Keratinocyte (primary cell): ENCODE measurements at regions not wholly inside any gene's neighbourhood (a gene's known extent, or its start where the extent isn't known, plus 50 kb on each side); places are given as distances from the start of the nearest gene placed in this dataset.
"Not testable (repeated sequence)": the region's sequence is repeated elsewhere in the genome, so short reads cannot be mapped to it uniquely, and the experiment has no call there.

ENCODE experiments used
- DNase-seq: peaks from one replicate; pipeline ENCODE4 v3.0.0-alpha.2; 2011; ENCODE audit warnings: low read depth, missing footprints, low spot score
- FAIRE-seq: peaks from 2 replicates; lab custom pipeline; 2011; peaks lifted over from hg19 to GRCh38; lab: Jason Lieb, UNC
- H2AFZ ChIP-seq: 2 replicates; pipeline ENCODE4 v1.6.0; 2012; ENCODE audit warnings: low read length, control low read depth, inconsistent platforms; ENCODE audit not compliant: control insufficient read depth
- H3K27ac ChIP-seq: 2 replicates; pipeline ENCODE4 v1.5.1; 2011; ENCODE audit warnings: low read length; ENCODE audit not compliant: control insufficient read depth, insufficient read depth
- H3K27me3 ChIP-seq: 3 replicates; pipeline ENCODE4 v1.6.0; 2011; ENCODE audit warnings: low read length; ENCODE audit not compliant: control insufficient read depth, insufficient read depth; ENCODE audit errors: extremely low read depth
- H3K36me3 ChIP-seq, 2 experiments: 2 replicates in 1 of 2; 3 replicates in 1 of 2; pipeline ENCODE4 v1.5.1; 2011; ENCODE audit warnings: low read length in 2 of 2, mild to moderate bottlenecking in 1 of 2; ENCODE audit not compliant: control insufficient read depth in 2 of 2, insufficient read depth in 2 of 2; ENCODE audit errors: extremely low read depth in 1 of 2
- H3K4me1 ChIP-seq: 3 replicates; pipeline ENCODE4 v1.5.1; 2011; ENCODE audit warnings: low read length; ENCODE audit not compliant: control insufficient read depth, insufficient read depth; ENCODE audit errors: extremely low read depth
- H3K4me2 ChIP-seq: 3 replicates; pipeline ENCODE4 v1.6.0; 2011; ENCODE audit warnings: low read depth, low read length; ENCODE audit not compliant: control insufficient read depth, insufficient read depth; ENCODE audit errors: extremely low read depth
- H3K4me3 ChIP-seq, 3 experiments: fragments of 200-600 bp in 1 of 3; sonication (generic) in 1 of 3; 2 replicates in 2 of 3; 3 replicates in 1 of 3; pipeline ENCODE4 v1.5.1; 2011 to 2016; ENCODE audit warnings: low read length in 3 of 3, mild to moderate bottlenecking in 3 of 3, control low read depth in 2 of 3, inconsistent platforms in 1 of 3, low read depth in 1 of 3, mixed read lengths in 1 of 3, mixed run types in 1 of 3, moderate library complexity in 1 of 3; ENCODE audit not compliant: control insufficient read depth in 2 of 3, insufficient read depth in 2 of 3; ENCODE audit errors: extremely low read depth in 1 of 3
- H3K79me2 ChIP-seq: 2 replicates; pipeline ENCODE4 v1.6.0; 2012; ENCODE audit warnings: low read length; ENCODE audit not compliant: control insufficient read depth, insufficient read depth
- H3K9ac ChIP-seq: 3 replicates; pipeline ENCODE4 v1.6.0; 2011; ENCODE audit warnings: low read length; ENCODE audit not compliant: control insufficient read depth, insufficient read depth; ENCODE audit errors: extremely low read depth
- H3K9me1 ChIP-seq: 3 replicates; pipeline ENCODE4 v1.6.0; 2011; ENCODE audit warnings: low read length; ENCODE audit not compliant: control insufficient read depth, insufficient read depth; ENCODE audit errors: extremely low read depth
- H3K9me3 ChIP-seq: 2 replicates; pipeline ENCODE4 v1.5.1; 2012; ENCODE audit warnings: low read depth, low read length; ENCODE audit not compliant: control insufficient read depth
- H4K20me1 ChIP-seq: 3 replicates; pipeline ENCODE4 v1.6.0; 2011; ENCODE audit warnings: low read length; ENCODE audit not compliant: control insufficient read depth, insufficient read depth; ENCODE audit errors: extremely low read depth
- EZH2 ChIP-seq: IDR thresholded peaks from one replicate; pipeline ENCODE4 v1.6.1; 2012; ENCODE audit warnings: inconsistent platforms, mild to moderate bottlenecking, low read length, moderate library complexity
- dilution Hi-C: fragments of 300-500 bp; cut with MboI; formaldehyde crosslinking; loops from one replicate; pipeline ENCODE4 v1.7.0; 2020; ENCODE audit warnings: low sequenced_read_pairs; ENCODE audit not compliant: extremely low pct_ligation_motif_present
- TF ChIP-seq, protein P1 (sequence below), 3 experiments: IDR thresholded peaks in 1 of 3; conservative IDR thresholded peaks in 1 of 3; optimal IDR thresholded peaks in 1 of 3; 2 replicates in 2 of 3; 3 replicates in 1 of 3; pipeline versions ENCODE3 to v1.5.1; 2011; ENCODE audit warnings: low read length in 3 of 3, mild to moderate bottlenecking in 3 of 3, moderate library complexity in 2 of 3, control low read depth in 1 of 3, inconsistent platforms in 1 of 3; ENCODE audit not compliant: insufficient read depth in 2 of 3; ENCODE audit errors: extremely low read depth in 1 of 3

GRCh38 chr15:77896147-77897112 lies 181.1 kb downstream of the TBC1D2B start:
- H3K36me3 ChIP-seq, H3K27ac ChIP-seq, FAIRE-seq, H3K4me1 ChIP-seq, H3K9me1 ChIP-seq, H3K27me3 ChIP-seq, H2AFZ ChIP-seq, H4K20me1 ChIP-seq, dilution Hi-C loops, H3K9me3 ChIP-seq, H3K4me2 ChIP-seq, H3K4me3 ChIP-seq, H3K79me2 ChIP-seq, H3K9ac ChIP-seq, DNase-seq: not testable (repeated sequence)

DNA sequence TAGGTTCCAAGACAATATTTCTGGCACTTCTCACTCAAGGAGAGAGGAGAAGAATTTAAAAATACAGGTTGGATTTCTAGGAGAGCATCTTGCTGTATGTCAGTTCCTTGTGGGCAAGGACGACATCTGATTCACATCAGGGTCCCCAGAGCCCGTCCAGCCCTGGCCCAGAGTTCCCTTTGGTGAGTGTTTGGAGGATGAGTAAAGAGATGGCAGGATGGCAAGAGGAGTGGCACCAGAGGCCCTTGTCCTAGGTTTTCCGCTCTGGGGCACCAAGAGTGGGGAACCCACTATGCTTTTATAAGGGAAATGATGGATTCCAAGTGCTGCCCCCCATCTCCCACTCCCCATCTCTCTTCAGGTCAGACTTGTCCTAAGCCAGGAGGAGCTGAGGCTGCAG lies 181.8 kb downstream of the TBC1D2B start:
- Histone ChIP-seq H3K4me1 (no peaks in the 10 kb centered on the region), H3K79me2 (no peaks in the 10 kb centered on the region), H3K27ac (no peak overlapping the region), H3K9me3 (no peaks in the 10 kb centered on the region), H2AFZ (no peak overlapping the region), H4K20me1 (no peaks in the 10 kb centered on the region), H3K27me3 (peaks cover 5% of the 10 kb centered on the region), H3K36me3 (no peaks in the 10 kb centered on the region), H3K9me1 (no peaks in the 10 kb centered on the region), H3K4me3 (no peak overlapping the region), H3K9ac (no peak overlapping the region), H3K4me2 (no peak overlapping the region)
- dilution Hi-C loops = no loop called here
- DNase-seq = no peak
- no peak for FAIRE-seq
- TF ChIP-seq, protein P1, sequence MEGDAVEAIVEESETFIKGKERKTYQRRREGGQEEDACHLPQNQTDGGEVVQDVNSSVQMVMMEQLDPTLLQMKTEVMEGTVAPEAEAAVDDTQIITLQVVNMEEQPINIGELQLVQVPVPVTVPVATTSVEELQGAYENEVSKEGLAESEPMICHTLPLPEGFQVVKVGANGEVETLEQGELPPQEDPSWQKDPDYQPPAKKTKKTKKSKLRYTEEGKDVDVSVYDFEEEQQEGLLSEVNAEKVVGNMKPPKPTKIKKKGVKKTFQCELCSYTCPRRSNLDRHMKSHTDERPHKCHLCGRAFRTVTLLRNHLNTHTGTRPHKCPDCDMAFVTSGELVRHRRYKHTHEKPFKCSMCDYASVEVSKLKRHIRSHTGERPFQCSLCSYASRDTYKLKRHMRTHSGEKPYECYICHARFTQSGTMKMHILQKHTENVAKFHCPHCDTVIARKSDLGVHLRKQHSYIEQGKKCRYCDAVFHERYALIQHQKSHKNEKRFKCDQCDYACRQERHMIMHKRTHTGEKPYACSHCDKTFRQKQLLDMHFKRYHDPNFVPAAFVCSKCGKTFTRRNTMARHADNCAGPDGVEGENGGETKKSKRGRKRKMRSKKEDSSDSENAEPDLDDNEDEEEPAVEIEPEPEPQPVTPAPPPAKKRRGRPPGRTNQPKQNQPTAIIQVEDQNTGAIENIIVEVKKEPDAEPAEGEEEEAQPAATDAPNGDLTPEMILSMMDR (optimal IDR thresholded peaks at IDR 0.05 in 1 of 3, IDR thresholded peaks at IDR 0.05 in 1 of 3, conservative IDR thresholded peaks at IDR 0.05 in 1 of 3; ENCODE audit: extremely low read depth in 1 of 3, insufficient read depth in 2 of 3, low read length in 3 of 3) = no peak
- TF ChIP-seq EZH2 = no peak

DNA sequence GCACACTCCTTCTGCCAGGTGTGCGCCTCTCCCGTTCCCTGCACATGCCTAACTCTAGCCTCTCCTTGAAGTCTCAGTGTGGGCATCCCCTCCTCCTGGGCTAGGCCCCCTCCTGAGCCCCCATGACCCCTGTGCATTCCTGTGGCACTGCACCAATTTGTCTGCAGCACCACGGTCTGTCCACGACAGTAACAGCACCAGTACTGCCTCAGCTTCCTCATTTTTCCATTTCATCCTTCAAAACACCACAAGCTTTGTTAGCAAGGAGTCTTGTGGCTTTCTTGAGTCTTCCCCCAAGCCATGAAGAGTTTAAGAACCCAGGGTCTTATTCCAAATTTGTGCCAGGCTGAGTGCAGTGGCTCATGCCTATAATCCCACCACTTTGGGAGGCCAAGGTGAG lies 182.4 kb downstream of the TBC1D2B start:
- H3K9ac ChIP-seq, H3K79me2 ChIP-seq, H3K4me3 ChIP-seq, H3K9me1 ChIP-seq, FAIRE-seq, H3K36me3 ChIP-seq, H2AFZ ChIP-seq, H3K27ac ChIP-seq, H3K4me2 ChIP-seq, DNase-seq, H3K9me3 ChIP-seq, dilution Hi-C loops, H3K27me3 ChIP-seq, H4K20me1 ChIP-seq, H3K4me1 ChIP-seq: not testable (repeated sequence)

- dilution Hi-C loops, H3K9ac ChIP-seq, H3K9me1 ChIP-seq, H3K36me3 ChIP-seq, H3K4me2 ChIP-seq, H3K9me3 ChIP-seq, DNase-seq, H3K27ac ChIP-seq, H3K27me3 ChIP-seq, FAIRE-seq, H2AFZ ChIP-seq, H3K79me2 ChIP-seq, H3K4me3 ChIP-seq, H3K4me1 ChIP-seq, H4K20me1 ChIP-seq: not testable (repeated sequence)
Measured at GRCh38 chr15:77893671-77894640, 183.6 kb downstream of the TBC1D2B start.
